ES-I3 (cell line): ENCODE measurements at regions not wholly inside any gene's neighbourhood (a gene's known extent, or its start where the extent isn't known, plus 50 kb on each side); places are given as distances from the start of the nearest gene placed in this dataset.

Experiments
- H3K36me3 ChIP-seq: 2 replicates; pipeline ENCODE4 v1.6.1; 2013; ENCODE audit warnings: mild to moderate bottlenecking, low read length, control low read depth, moderate library complexity; ENCODE audit not compliant: insufficient read depth
- H3K4me1 ChIP-seq: 2 replicates; pipeline ENCODE4 v1.6.1; 2013; ENCODE audit warnings: mild to moderate bottlenecking, control low read depth, low read length; ENCODE audit not compliant: insufficient read depth
- H3K9ac ChIP-seq: 2 replicates; pipeline ENCODE4 v1.6.1; 2013; ENCODE audit warnings: low read depth, mild to moderate bottlenecking, low read length, moderate library complexity
- H3K9me3 ChIP-seq: 2 replicates; pipeline ENCODE4 v1.6.1; 2013; ENCODE audit warnings: mild to moderate bottlenecking, low read length, moderate library complexity; ENCODE audit not compliant: control insufficient read depth, insufficient read depth

- no peak overlapping the region for H3K9ac ChIP-seq
These were observed 319.8 kb upstream of the SLC7A11 start for GRCh38 chr4:138561906-138562305.

DNA sequence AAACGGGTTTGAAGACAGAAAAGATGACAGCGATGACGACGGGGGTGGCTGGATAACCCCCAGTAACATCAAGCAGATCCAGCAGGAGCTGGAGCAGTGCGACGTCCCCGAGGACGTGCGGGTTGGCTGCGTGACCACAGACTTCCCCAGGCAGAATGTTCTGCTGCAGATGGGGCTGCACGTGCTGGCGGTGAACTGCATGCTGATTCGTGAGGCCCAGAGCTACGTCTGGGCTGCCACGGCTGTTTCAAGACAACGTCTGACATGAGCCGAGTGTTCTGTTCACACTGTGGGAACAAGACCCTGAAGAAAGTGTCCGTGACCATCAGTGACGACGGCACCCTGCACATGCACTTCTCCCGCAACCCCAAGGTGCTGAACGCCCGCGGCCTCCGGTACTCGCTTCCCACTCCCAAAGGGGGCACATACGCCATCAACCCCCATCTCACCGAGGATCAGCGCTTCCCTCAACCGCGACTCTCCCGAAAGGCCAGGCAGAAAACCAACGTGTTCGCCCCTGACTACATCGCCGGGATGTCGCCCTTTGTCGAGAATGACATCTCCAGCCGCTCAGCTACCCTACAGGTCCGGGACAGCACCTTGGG, 319.2 kb upstream of the SLC7A11 start:
- H3K9ac ChIP-seq, result no peak overlapping the region
- H3K9me3 ChIP-seq, result no peaks in the 10 kb centered on the region
- peaks cover 7% of the 10 kb centered on the region; the same call in 1 of the 2 replicates for H3K4me1 ChIP-seq
- no peaks in the 10 kb centered on the region for H3K36me3 ChIP-seq

More at GRCh38 chr4:138561906-138562305, 319.8 kb upstream of the SLC7A11 start:
- no peaks in the 10 kb centered on the region for H3K36me3 ChIP-seq
- no peaks in the 10 kb centered on the region for H3K9me3 ChIP-seq
- H3K4me1 ChIP-seq, result peaks cover 7% of the 10 kb centered on the region; the same call in 1 of the 2 replicates

GRCh38 chr4:138560448-138560847, 318.3 kb upstream of the SLC7A11 start:
- Histone ChIP-seq H3K36me3 (no peaks in the 10 kb centered on the region), H3K4me1 (peaks cover 4% of the 10 kb centered on the region; the same call in 1 of the 2 replicates), H3K9me3 (no peaks in the 10 kb centered on the region), H3K9ac (no peak overlapping the region)

GRCh38 chr4:138558886-138559285, 316.7 kb upstream of the SLC7A11 start:
- no peaks in the 10 kb centered on the region for H3K9me3 ChIP-seq
- no peak overlapping the region for H3K9ac ChIP-seq
- H3K36me3 ChIP-seq, result no peaks in the 10 kb centered on the region
- H3K4me1 ChIP-seq, result peaks cover 5% of the 10 kb centered on the region; the same call in 1 of the 2 replicates

GRCh38 chr4:138555584-138555983, 313.4 kb upstream of the SLC7A11 start:
- Histone ChIP-seq H3K36me3 (no peaks in the 10 kb centered on the region), H3K9me3 (no peaks in the 10 kb centered on the region), H3K9ac (no peak overlapping the region), H3K4me1 (peaks cover 5% of the 10 kb centered on the region; the same call in 1 of the 2 replicates)

GRCh38 chr4:138555108-138555507, 313.0 kb upstream of the SLC7A11 start:
- H3K9ac ChIP-seq, result no peak overlapping the region
- no peaks in the 10 kb centered on the region for H3K9me3 ChIP-seq
- H3K36me3 ChIP-seq, result no peaks in the 10 kb centered on the region
- H3K4me1 ChIP-seq, result peaks cover 5% of the 10 kb centered on the region; the same call in 1 of the 2 replicates

GRCh38 chr4:138553001-138553845, 311.1 kb upstream of the SLC7A11 start:
- H3K4me1 ChIP-seq, result peaks cover 5% of the 10 kb centered on the region; the same call in 1 of the 2 replicates
- no peaks in the 10 kb centered on the region for H3K36me3 ChIP-seq
- H3K9me3 ChIP-seq, result no peaks in the 10 kb centered on the region
- H3K9ac ChIP-seq, result no peak overlapping the region

GRCh38 chr4:138542191-138542776, 300.1 kb upstream of the SLC7A11 start:
- Histone ChIP-seq H3K9ac (no peak overlapping the region), H3K36me3 (no peaks in the 10 kb centered on the region), H3K9me3 (no peaks in the 10 kb centered on the region), H3K4me1 (no peaks in the 10 kb centered on the region)

DNA sequence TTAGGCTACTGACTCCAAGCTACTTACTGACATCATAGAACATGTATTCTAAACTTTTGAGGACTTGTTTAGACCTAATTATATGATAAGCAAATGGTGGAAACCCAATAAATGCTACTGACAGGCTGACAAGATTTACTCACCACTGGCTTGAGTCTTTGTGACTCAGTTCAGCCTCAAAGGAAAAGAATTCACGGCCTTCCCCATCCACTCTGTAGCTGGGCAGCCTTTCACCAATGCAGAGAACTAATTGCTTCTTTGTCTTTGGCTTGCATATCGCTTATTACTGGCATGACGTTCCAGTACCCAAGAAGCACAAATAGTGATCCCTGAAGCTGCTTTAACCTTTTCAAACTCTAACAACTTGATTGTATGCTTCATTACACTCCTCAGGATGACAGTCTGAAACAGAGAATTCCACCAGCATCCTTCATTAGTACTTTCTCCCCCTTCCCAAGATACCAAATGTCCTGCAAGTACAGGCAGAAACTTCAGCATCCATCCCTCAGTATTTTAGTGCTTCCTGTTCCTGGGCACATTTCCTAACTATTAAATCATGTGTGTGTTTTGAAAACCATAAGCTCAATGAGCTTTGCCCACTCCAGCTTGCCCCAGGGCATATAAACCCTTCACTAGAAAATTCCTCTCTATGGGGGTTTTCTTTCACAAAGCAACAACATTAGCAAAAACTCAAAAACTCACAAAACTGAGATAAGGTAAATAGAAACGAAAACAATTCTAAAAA, 298.1 kb upstream of the SLC7A11 start:
- no peak overlapping the region for H3K9ac ChIP-seq
- no peaks in the 10 kb centered on the region for H3K4me1 ChIP-seq
- H3K9me3 ChIP-seq, result no peaks in the 10 kb centered on the region
- H3K36me3 ChIP-seq, result no peaks in the 10 kb centered on the region

DNA sequence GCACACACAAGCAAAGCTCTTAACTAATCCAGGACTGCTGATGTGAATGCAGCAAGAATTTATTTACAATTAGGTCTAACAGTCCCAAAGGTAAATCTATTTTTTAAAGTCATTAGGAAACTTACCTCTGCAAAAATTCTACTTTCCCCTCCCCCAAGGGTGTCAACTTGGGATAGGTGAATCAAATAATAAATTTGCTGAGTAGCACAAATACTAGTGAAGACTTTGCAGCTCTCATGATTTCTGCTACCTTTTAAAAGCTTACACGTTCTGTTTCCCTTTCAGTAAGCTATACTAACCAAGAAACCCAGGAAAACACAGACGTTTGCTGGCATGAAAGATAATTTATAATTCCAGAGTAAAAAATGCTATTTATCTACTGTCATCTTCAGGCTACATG, 296.6 kb upstream of the SLC7A11 start:
- H3K9me3 ChIP-seq, result no peaks in the 10 kb centered on the region
- no peak overlapping the region for H3K9ac ChIP-seq
- H3K36me3 ChIP-seq, result no peaks in the 10 kb centered on the region
- no peaks in the 10 kb centered on the region for H3K4me1 ChIP-seq

DNA sequence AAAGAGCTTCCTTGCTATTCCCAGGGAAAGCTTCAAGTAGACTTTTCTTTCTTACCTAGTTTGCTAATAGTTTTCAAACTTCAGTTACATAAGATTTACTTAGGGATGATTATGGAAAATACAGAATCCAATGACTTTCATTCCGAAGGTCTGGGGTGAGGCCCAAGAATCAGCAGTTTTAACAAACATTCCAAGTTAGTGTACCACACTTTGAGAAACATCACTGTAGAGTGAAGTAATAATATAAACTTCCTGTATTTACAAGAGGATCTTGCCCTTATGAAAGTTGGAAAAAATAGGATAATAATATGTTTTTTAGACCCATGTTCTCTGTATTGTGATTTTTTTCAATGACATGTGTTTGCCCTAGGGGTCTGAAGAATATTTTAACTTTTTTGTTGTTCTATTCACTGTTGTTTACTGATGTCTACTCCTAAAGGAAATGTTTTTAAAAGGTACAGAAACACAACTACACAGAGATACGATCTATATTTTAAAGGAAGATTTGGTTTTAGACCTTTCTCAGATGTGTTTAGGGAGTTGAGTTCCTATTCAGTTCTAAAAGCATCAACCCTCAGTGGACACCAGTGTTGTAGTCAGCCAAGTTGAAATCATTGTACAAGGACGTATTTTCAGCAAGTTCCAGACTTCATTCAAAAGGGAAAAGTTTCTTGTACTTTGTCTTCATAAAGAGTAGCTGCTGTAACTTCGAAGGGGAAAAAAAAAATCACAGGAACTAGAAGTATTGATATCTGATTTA, 295.8 kb upstream of the SLC7A11 start:
- Histone ChIP-seq H3K4me1 (no peaks in the 10 kb centered on the region), H3K36me3 (no peaks in the 10 kb centered on the region), H3K9ac (no peak overlapping the region)

DNA sequence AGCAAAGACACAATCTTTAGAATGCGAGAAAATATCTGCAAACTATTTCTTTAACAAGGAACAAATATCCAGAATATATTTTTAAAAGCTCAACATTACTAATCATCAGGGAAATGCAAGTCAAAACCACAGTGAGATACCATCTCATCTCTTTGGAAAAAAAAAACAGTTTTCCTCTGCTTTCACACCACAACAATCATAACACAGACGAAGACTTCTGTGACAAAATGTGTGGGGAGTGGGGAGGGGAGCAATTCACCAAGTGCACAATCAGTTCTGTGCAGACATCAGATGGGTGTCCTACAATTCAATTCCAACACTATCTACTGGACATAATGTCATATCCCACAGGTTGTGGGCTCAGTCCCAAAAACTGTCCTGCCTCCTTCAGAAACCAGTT, 293.2 kb upstream of the SLC7A11 start:
- no peaks in the 10 kb centered on the region for H3K36me3 ChIP-seq
- no peaks in the 10 kb centered on the region for H3K9me3 ChIP-seq
- no peaks in the 10 kb centered on the region for H3K4me1 ChIP-seq
- no peak overlapping the region for H3K9ac ChIP-seq

More for the DNA sequence above, 295.8 kb upstream of the SLC7A11 start:
- no peaks in the 10 kb centered on the region for H3K9me3 ChIP-seq

DNA sequence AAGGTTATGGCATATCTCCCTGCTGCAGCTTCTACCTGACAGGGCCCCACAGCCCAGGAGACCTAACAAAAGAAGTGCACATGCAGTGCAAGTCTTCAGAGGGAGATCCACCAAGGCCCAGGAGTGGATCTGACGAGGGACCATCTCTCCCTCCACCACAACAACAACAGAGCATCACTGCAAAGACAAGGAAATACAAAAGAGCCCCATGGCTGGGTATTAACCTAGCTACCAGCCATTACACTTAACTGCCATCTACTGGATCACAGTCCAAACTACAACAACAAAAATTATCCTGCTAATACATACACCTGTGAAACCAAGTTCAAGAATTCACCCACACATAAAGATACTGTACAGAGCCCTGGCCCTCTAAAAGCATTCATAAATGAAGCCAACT, 280.2 kb upstream of the SLC7A11 start:
- no peaks in the 10 kb centered on the region for H3K4me1 ChIP-seq

GRCh38 chr4:138521809-138522208, 279.7 kb upstream of the SLC7A11 start:
- H3K36me3 ChIP-seq, result no peaks in the 10 kb centered on the region
- no peak overlapping the region for H3K9ac ChIP-seq
- H3K4me1 ChIP-seq, result no peaks in the 10 kb centered on the region
- no peaks in the 10 kb centered on the region for H3K9me3 ChIP-seq

More for the DNA sequence above, 280.2 kb upstream of the SLC7A11 start:
- Histone ChIP-seq H3K9me3 (no peaks in the 10 kb centered on the region), H3K9ac (no peak overlapping the region), H3K36me3 (no peaks in the 10 kb centered on the region)
